Fibroblast of mammary gland (primary cell): ENCODE measurements at regions not wholly inside any gene's neighbourhood (a gene's known extent, or its start where the extent isn't known, plus 50 kb on each side); places are given as distances from the start of the nearest gene placed in this dataset.

Experiments used
- DNase-seq: peaks from one replicate; pipeline ENCODE4 v3.0.0-alpha.2; 2010; ENCODE audit warnings: low read depth
- H3K4me3 ChIP-seq: 2 replicates; pipeline ENCODE4 v1.5.1; 2011; ENCODE audit warnings: low read depth, mild to moderate bottlenecking, low read length, moderate library complexity; ENCODE audit not compliant: control insufficient read depth
- CTCF ChIP-seq: conservative IDR thresholded peaks from 2 replicates; pipeline ENCODE4 v1.5.1; 2011; ENCODE audit warnings: low read depth, low read length, inconsistent platforms; ENCODE audit not compliant: control insufficient read depth, insufficient read depth

DNA sequence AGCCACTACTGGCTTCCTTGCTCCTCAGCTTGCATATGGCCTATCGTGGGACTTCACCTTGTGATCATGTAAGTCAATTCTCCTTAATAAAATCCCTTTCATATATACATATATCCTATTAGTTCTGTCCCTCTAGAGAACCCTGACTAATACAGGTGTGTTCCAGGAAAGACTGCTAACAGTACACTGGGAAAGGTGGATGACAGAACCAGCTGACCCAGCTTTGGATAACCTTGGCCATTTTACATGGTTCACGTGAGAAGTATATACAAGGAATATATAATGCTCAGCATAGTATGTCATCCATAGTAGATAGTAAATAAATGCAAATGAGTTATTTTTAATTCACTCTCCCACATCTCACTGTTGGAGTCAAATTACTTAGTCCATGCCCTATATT lies 1003.5 kb downstream of the SORCS3 start:
- no peak overlapping the region for H3K4me3 ChIP-seq
- DNase-seq, result no peak
- no peak for TF ChIP-seq CTCF

DNA sequence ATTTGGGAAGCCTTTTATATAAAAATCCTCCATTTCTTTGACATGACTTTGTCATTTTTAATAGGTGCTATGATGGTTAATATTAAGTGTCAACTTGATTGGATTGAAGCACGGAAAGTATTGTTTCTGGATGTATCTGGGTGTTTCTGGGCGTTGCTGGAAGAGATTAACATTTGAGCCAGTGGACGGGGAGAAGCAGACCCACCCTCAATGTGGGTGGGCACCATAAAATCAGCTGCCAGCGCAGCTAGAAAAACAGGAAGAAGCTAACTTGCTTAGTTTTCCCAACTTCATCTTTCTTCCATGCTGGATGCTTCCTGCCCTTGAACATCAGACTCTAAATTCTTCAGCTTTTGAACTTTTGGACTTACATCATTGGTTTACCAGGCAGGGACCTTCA lies 1003.0 kb downstream of the SORCS3 start:
- no peak for DNase-seq
- H3K4me3 ChIP-seq, result no peak overlapping the region
- TF ChIP-seq CTCF, result no peak

DNA sequence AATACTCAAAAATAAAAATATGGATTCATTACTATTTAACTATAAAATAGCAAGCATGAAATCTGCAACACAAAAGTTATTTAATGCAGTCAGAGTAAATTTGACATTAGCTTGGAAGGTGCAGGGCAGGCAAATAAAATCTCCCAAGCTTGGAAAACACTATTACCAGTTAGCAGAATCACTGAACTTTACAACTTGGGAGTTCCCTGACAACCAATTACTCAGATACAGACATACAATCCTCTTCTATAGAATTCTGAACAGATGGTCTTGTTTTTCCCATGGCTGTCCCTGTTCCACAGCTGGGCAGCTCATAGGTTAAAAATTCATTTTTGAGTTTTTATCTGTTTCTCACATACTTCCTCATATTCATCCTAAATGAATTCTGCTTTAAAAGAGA lies 1002.6 kb downstream of the SORCS3 start:
- H3K4me3 ChIP-seq, result no peak overlapping the region
- DNase-seq, result no peak
- no peak for TF ChIP-seq CTCF

DNA sequence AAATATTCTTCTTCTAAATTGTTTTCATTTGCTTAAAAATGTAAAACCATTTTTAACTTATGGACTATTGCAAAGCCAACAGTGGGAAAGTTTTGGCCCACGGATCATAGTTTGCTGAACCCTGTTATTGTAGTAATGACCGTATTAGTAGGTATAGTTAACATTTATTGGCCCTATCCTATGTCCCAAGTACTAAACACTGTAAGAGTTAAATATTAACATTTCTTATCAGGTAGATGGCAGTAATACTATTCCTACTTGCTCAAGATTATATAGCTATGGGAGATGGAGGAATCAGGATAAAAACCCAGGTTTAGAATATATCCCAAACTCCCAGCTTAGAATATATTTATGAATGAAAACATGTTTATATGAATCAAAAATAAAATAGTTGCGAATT lies 993.2 kb downstream of the SORCS3 start:
- no peak for TF ChIP-seq CTCF

DNA sequence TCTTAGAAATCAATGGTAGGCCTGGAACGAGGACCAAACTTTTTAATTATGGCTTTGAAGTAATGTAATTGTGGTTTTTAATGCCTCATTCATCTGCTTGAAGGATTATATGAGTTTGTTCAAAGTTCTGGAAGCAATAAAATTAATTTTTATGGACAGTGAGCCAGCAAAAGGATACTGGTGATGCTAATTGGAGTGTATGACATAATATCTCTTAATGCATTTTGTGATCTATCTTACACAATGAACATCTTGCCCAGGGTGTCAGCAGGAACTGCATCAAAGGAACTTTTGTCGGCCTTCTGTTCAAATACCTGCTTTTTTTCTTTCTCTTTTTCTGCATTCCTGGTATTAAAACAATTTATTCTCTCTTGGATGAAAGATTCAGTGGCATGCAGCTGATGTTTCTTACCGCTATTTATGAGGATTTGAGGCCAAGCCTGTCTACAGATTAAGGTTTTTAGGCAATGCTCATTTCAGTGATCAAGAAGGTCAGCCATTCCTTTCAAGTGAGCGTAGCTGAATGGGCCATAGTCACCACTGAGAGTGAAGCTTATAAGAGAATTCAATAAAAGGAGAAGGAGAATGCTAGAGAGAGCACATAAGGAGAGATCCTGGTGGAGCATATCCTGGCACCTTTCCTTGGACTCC lies 974.8 kb downstream of the SORCS3 start:
- H3K4me3 ChIP-seq, result no peak overlapping the region
- no peak for TF ChIP-seq CTCF
- no peak for DNase-seq

More for the DNA sequence above, 993.2 kb downstream of the SORCS3 start:
- H3K4me3 ChIP-seq, result no peak overlapping the region
- no peak for DNase-seq

GRCh38 chr10:105611244-105611798 lies 970.2 kb downstream of the SORCS3 start:
- TF ChIP-seq CTCF, result no peak
- no peak overlapping the region for H3K4me3 ChIP-seq
- no peak for DNase-seq
